ENCODE measurements at regions not wholly inside any gene's neighbourhood (a gene's known extent, or its start where the extent isn't known, plus 50 kb on each side); places are given as distances from the start of the nearest gene placed in this dataset.

- Histone ChIP-seq H3K27ac (ENCODE audit: insufficient read depth in 1 of 2, low read depth in 1 of 2, low read length in 2 of 2, poor library complexity in 1 of 2, severe bottlenecking in 2 of 2) (no peak overlapping the region), H3K4me3 (ENCODE audit: control insufficient read depth in 1 of 7, extremely low read depth in 1 of 7, insufficient read depth in 4 of 7, low read depth in 2 of 7, low read length in 6 of 7) (no peak overlapping the region), H3K36me3 (ENCODE audit: control insufficient read depth in 4 of 4, insufficient read depth in 4 of 4, low read length in 3 of 4) (no peaks in the 10 kb centered on the region), H3K9me3 (ENCODE audit: control extremely low read depth in 1 of 5, control insufficient read depth in 4 of 5, insufficient read depth in 2 of 5, low read depth in 1 of 5, low read length in 4 of 5) (no peaks in the 10 kb centered on the region), H3K4me1 (ENCODE audit: control extremely low read depth in 1 of 4, control insufficient read depth in 4 of 4, insufficient read depth in 4 of 4, low read length in 3 of 4) (no peaks in the 10 kb centered on the region), H3K27me3 (replicated peaks in 2 of 5; ENCODE audit: control insufficient read depth in 4 of 5, insufficient read depth in 5 of 5, low read length in 4 of 5) (no peaks in the 10 kb centered on the region)
- no CpG with 5 or more reads among the region's 1 CpG for WGBS (ENCODE audit: insufficient coverage)
- POLR2A ChIA-PET = no interaction called here
- CTCF ChIA-PET = no interaction called here
- DNase-seq = no peak
Observed at GRCh38 chr1:147850737-147851136, 51.9 kb upstream of the GJA8 start.

GRCh38 chr1:147851149-147851548 is 51.4 kb upstream of the GJA8 start:
- H3K4me1 ChIP-seq (ENCODE audit: control extremely low read depth in 1 of 4, control insufficient read depth in 4 of 4, insufficient read depth in 4 of 4, low read length in 3 of 4) = no peaks in the 10 kb centered on the region
- no peaks in the 10 kb centered on the region for H3K27me3 ChIP-seq (replicated peaks in 2 of 5; ENCODE audit: control insufficient read depth in 4 of 5, insufficient read depth in 5 of 5, low read length in 4 of 5)
- ChIA-PET CTCF (no interaction called here), POLR2A (no interaction called here)
- H3K27ac ChIP-seq (ENCODE audit: insufficient read depth in 1 of 2, low read depth in 1 of 2, low read length in 2 of 2, poor library complexity in 1 of 2, severe bottlenecking in 2 of 2) = no peak overlapping the region
- DNase-seq = no peak
- H3K36me3 ChIP-seq (ENCODE audit: control insufficient read depth in 4 of 4, insufficient read depth in 4 of 4, low read length in 3 of 4) = no peaks in the 10 kb centered on the region
- H3K4me3 ChIP-seq (ENCODE audit: control insufficient read depth in 1 of 7, extremely low read depth in 1 of 7, insufficient read depth in 4 of 7, low read depth in 2 of 7, low read length in 6 of 7) = no peak overlapping the region
- no CpG with 5 or more reads among the region's 2 CpGs for WGBS (ENCODE audit: insufficient coverage)
- H3K9me3 ChIP-seq (ENCODE audit: control extremely low read depth in 1 of 5, control insufficient read depth in 4 of 5, insufficient read depth in 2 of 5, low read depth in 1 of 5, low read length in 4 of 5) = no peaks in the 10 kb centered on the region

- CTCF ChIA-PET = interaction anchor here (0.7 kb wide), 1 partner anchor 16 kb away, joined by 3 read pairs; no protein-coding TSS in a partner anchor
- H3K36me3 ChIP-seq (ENCODE audit: control insufficient read depth in 4 of 4, insufficient read depth in 4 of 4, low read length in 3 of 4) = no peaks in the 10 kb centered on the region
- no peak overlapping the region for H3K27ac ChIP-seq (ENCODE audit: insufficient read depth in 1 of 2, low read depth in 1 of 2, low read length in 2 of 2, poor library complexity in 1 of 2, severe bottlenecking in 2 of 2)
- H3K27me3 ChIP-seq (replicated peaks in 2 of 5; ENCODE audit: control insufficient read depth in 4 of 5, insufficient read depth in 5 of 5, low read length in 4 of 5) = no peaks in the 10 kb centered on the region
- POLR2A ChIA-PET = no interaction called here
- WGBS (ENCODE audit: insufficient coverage) = 100% methylated on average over 1 of the region's 1 CpG
- H3K4me3 ChIP-seq (ENCODE audit: control insufficient read depth in 1 of 7, extremely low read depth in 1 of 7, insufficient read depth in 4 of 7, low read depth in 2 of 7, low read length in 6 of 7) = no peak overlapping the region
- no peaks in the 10 kb centered on the region for H3K9me3 ChIP-seq (ENCODE audit: control extremely low read depth in 1 of 5, control insufficient read depth in 4 of 5, insufficient read depth in 2 of 5, low read depth in 1 of 5, low read length in 4 of 5)
- no peaks in the 10 kb centered on the region for H3K4me1 ChIP-seq (ENCODE audit: control extremely low read depth in 1 of 4, control insufficient read depth in 4 of 4, insufficient read depth in 4 of 4, low read length in 3 of 4)
- no peak for DNase-seq
Observed at GRCh38 chr1:147852706-147853225, 49.8 kb upstream of the GJA8 start.

Data from common myeloid progenitor, CD34-positive (primary cell).